CD4-positive, CD25-positive, alpha-beta regulatory T cell (primary cell): ENCODE measurements at regions not wholly inside any gene's neighbourhood (a gene's known extent, or its start where the extent isn't known, plus 50 kb on each side); places are given as distances from the start of the nearest gene placed in this dataset.

ENCODE experiments used
- ATAC-seq, 2 donors: fragments of 150-1000 bp; cut with Tn5 transposase; one replicate each; pipeline ENCODE4 v1.10.0; 2021; ENCODE audit warnings: low read depth in 2 of 2, moderate number of reproducible peaks in 2 of 2, moderate library complexity in 1 of 2
- DNase-seq, 3 donors: peaks; one replicate each; pipeline versions ENCODE4 v3.0.0 to v3.0.0-alpha.2; 2012 to 2022; ENCODE audit warnings: mixed read lengths in 1 of 3
- H3K27ac ChIP-seq: one replicate; pipeline ENCODE4 v1.7.0; 2013; ENCODE audit warnings: mild to moderate bottlenecking, low read length; ENCODE audit not compliant: insufficient read depth, poor library complexity, severe bottlenecking
- H3K27me3 ChIP-seq: one replicate; pipeline ENCODE4 v1.7.0; 2013; ENCODE audit warnings: low read length; ENCODE audit not compliant: control insufficient read depth, insufficient read depth
- H3K36me3 ChIP-seq: one replicate; pipeline ENCODE4 v1.7.0; 2013; ENCODE audit warnings: mild to moderate bottlenecking, low read length, moderate library complexity; ENCODE audit not compliant: control insufficient read depth, insufficient read depth
- H3K4me1 ChIP-seq: 2 replicates; pipeline ENCODE4 v1.7.0; 2013; ENCODE audit warnings: mild to moderate bottlenecking, low read length; ENCODE audit not compliant: insufficient read depth, control insufficient read depth, poor library complexity, severe bottlenecking
- H3K4me3 ChIP-seq: one replicate; pipeline ENCODE4 v1.7.0; 2013; ENCODE audit warnings: low read depth, mild to moderate bottlenecking, low read length, moderate library complexity
- H3K9me3 ChIP-seq, 2 experiments: 1 replicate in 1 of 2; 2 replicates in 1 of 2; pipeline ENCODE4 v1.7.0; 2013; ENCODE audit warnings: low read length in 2 of 2, mild to moderate bottlenecking in 1 of 2, moderate library complexity in 1 of 2; ENCODE audit not compliant: control insufficient read depth in 2 of 2
- H3K27ac Mint-ChIP-seq, 3 donors: one replicate each; pipeline ENCODE4 v1.8.0; 2020 to 2022; ENCODE audit warnings: mild to moderate bottlenecking in 3 of 3, mixed read lengths in 3 of 3, moderate library complexity in 2 of 3
- H3K27me3 Mint-ChIP-seq: one replicate; pipeline ENCODE4 v1.8.0; 2022; ENCODE audit warnings: mild to moderate bottlenecking, mixed read lengths
- H3K36me3 Mint-ChIP-seq: one replicate; pipeline ENCODE4 v1.8.0; 2020; ENCODE audit warnings: mixed read lengths
- H3K4me1 Mint-ChIP-seq, 4 donors: one replicate each; pipeline ENCODE4 v1.8.0; 2020 to 2022; ENCODE audit warnings: mixed read lengths in 4 of 4, mild to moderate bottlenecking in 1 of 4
- H3K4me3 Mint-ChIP-seq, 4 donors: one replicate each; pipeline ENCODE4 v1.8.0; 2020 to 2022; ENCODE audit warnings: mild to moderate bottlenecking in 4 of 4, mixed read lengths in 4 of 4, moderate library complexity in 3 of 4
- H3K9me3 Mint-ChIP-seq, 7 donors: one replicate each; pipeline ENCODE4 v1.8.0; 2020 to 2022; ENCODE audit warnings: mixed read lengths in 7 of 7, mild to moderate bottlenecking in 3 of 7, moderate library complexity in 2 of 7

- H3K9me3 ChIP-seq, result peaks cover 0 to 4% of the 10 kb centered on the region in 2 experiments
- H3K36me3 ChIP-seq, result no peaks in the 10 kb centered on the region
- Mint-ChIP-seq H3K36me3 (no peaks in the 10 kb centered on the region), H3K4me3 (no peak overlapping the region), H3K27ac (no peak overlapping the region), H3K4me1 (no peaks in the 10 kb centered on the region), H3K27me3 (no peaks in the 10 kb centered on the region), H3K9me3 (peaks cover 0 to 5% (median 3%) of the 10 kb centered on the region in 7 donors)
- no peaks in the 10 kb centered on the region for H3K27me3 ChIP-seq
- H3K27ac ChIP-seq, result no peak overlapping the region
- no peak for DNase-seq
- no peaks in the 10 kb centered on the region for H3K4me1 ChIP-seq
- ATAC-seq, result no peak
- no peak overlapping the region for H3K4me3 ChIP-seq
Measured at GRCh38 chr2:56104962-56105361, 78.8 kb upstream of the CCDC85A start.

DNA sequence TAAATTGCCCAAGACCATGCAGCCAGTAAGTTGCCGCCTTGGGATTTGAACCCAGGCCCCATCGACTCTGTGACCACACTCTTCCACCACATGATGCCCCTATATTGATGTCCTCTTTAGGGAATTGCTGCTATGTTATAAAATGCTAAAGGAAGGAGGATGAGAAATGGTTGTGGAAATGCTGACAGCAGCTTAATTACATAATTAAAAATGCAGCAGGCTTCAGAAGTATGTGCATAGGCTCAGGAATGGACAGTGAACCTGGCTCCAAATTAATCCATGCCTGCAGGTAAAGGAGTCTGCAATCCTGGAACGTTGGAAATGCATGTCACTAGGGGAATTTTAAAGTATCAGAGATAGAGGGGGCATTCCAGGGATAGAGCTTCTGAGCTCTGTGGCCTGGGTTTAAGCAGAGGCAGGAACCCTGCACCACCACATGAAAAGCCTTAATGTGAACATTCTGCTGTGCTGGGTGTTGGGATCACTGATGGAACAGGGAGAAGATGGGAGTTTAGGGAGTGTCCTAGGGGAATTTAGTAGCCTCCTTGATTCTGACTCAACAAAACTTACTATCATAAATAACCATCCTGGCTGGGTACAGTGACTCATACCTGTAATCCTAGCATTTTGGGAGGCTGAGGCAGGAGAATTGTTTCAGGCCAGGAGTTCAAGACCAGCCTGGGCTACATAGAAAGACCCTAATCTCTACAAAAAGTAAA, 76.1 kb upstream of the CCDC85A start:
- H3K4me1 Mint-ChIP-seq, result no peaks in the 10 kb centered on the region
- no peak overlapping the region for H3K27ac Mint-ChIP-seq
- no peak overlapping the region for H3K4me3 Mint-ChIP-seq
- H3K27me3 Mint-ChIP-seq, result no peaks in the 10 kb centered on the region
- DNase-seq, result no peak
- H3K36me3 Mint-ChIP-seq, result no peaks in the 10 kb centered on the region
- no peaks in the 10 kb centered on the region for H3K4me1 ChIP-seq
- H3K27me3 ChIP-seq, result no peaks in the 10 kb centered on the region
- peaks cover 0 to 4% of the 10 kb centered on the region in 2 experiments for H3K9me3 ChIP-seq
- no peak overlapping the region for H3K4me3 ChIP-seq
- peaks cover 0 to 5% (median 3%) of the 10 kb centered on the region in 7 donors for H3K9me3 Mint-ChIP-seq
- H3K36me3 ChIP-seq, result no peaks in the 10 kb centered on the region
- no peak for ATAC-seq
- H3K27ac ChIP-seq, result no peak overlapping the region

DNA sequence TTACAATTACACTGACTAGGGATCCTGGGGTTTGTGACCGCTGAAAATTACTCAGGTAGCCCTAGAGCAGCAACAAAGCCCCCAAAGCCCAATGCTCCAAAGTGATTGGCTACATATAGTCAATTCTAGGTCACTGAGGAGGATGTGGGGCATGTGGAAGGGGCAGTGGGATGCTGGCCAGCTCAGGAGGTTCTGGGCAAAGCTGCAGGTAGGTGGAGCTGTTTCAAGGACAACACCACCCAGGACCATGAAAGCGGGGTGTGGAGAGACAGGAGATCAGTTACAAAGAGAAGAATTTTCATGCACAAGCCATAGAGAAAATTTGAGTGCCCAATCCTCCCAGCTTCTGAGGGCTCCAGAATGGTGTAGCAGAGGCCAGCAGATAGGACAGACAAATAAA, 75.0 kb upstream of the CCDC85A start:
- H3K4me1 ChIP-seq, result no peaks in the 10 kb centered on the region
- no peaks in the 10 kb centered on the region for H3K36me3 ChIP-seq
- Mint-ChIP-seq H3K4me1 (no peaks in the 10 kb centered on the region), H3K27me3 (no peaks in the 10 kb centered on the region), H3K36me3 (no peaks in the 10 kb centered on the region), H3K9me3 (peaks cover 0 to 4% (median 1%) of the 10 kb centered on the region in 7 donors), H3K4me3 (no peak overlapping the region), H3K27ac (no peak overlapping the region)
- H3K9me3 ChIP-seq, result peaks cover 0 to 4% of the 10 kb centered on the region in 2 experiments
- H3K27me3 ChIP-seq, result no peaks in the 10 kb centered on the region
- no peak for DNase-seq
- H3K4me3 ChIP-seq, result no peak overlapping the region
- ATAC-seq, result no peak
- no peak overlapping the region for H3K27ac ChIP-seq

DNA sequence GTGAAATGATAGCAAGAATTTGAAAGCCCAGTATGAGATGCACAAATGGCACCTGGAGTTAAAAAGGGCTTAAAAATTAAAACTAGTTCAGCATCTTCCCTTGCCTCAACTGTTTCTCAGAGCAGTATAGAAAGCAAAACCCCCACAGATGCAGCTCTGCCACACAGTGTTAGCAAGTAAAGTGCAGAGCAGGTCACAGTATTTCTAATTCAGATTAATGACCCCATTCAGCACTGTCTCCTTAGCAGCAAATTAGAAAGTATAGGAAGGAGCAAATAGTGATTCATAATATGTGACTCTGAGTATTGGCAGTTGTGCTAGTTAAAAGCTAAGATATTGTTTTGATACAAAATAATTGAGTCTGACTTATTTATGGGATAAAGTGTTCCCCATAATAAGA, 73.8 kb upstream of the CCDC85A start:
- Mint-ChIP-seq H3K27ac (no peak overlapping the region), H3K9me3 (peaks cover 0 to 3% (median 0%) of the 10 kb centered on the region in 7 donors), H3K4me1 (no peaks in the 10 kb centered on the region), H3K4me3 (no peak overlapping the region), H3K36me3 (no peaks in the 10 kb centered on the region), H3K27me3 (no peaks in the 10 kb centered on the region)
- no peak for ATAC-seq
- Histone ChIP-seq H3K36me3 (no peaks in the 10 kb centered on the region), H3K4me3 (no peak overlapping the region), H3K4me1 (no peaks in the 10 kb centered on the region), H3K9me3 (no peaks in the 10 kb centered on the region), H3K27me3 (no peaks in the 10 kb centered on the region), H3K27ac (no peak overlapping the region)
- no peak for DNase-seq

- no peak overlapping the region for H3K27ac Mint-ChIP-seq
- peaks cover 0 to 4% (median 0%) of the 10 kb centered on the region in 7 donors for H3K9me3 Mint-ChIP-seq
- Histone ChIP-seq H3K27ac (no peak overlapping the region), H3K9me3 (no peaks in the 10 kb centered on the region), H3K4me1 (no peaks in the 10 kb centered on the region), H3K36me3 (no peaks in the 10 kb centered on the region), H3K27me3 (no peaks in the 10 kb centered on the region), H3K4me3 (no peak overlapping the region)
- no peak for DNase-seq
- no peaks in the 10 kb centered on the region for H3K36me3 Mint-ChIP-seq
- no peaks in the 10 kb centered on the region for H3K4me1 Mint-ChIP-seq
- no peak overlapping the region for H3K4me3 Mint-ChIP-seq
- no peaks in the 10 kb centered on the region for H3K27me3 Mint-ChIP-seq
- ATAC-seq, result no peak
Measured at GRCh38 chr2:56113382-56113975, 70.3 kb upstream of the CCDC85A start.

GRCh38 chr2:56117764-56118163, 66.0 kb upstream of the CCDC85A start:
- no peaks in the 10 kb centered on the region for H3K9me3 ChIP-seq
- no peak overlapping the region for H3K27ac Mint-ChIP-seq
- H3K27me3 Mint-ChIP-seq, result no peaks in the 10 kb centered on the region
- ATAC-seq (no peak), DNase-seq (no peak)
- no peaks in the 10 kb centered on the region for H3K4me1 Mint-ChIP-seq
- H3K36me3 ChIP-seq, result no peaks in the 10 kb centered on the region
- no peaks in the 10 kb centered on the region for H3K36me3 Mint-ChIP-seq
- H3K4me3 Mint-ChIP-seq, result no peak overlapping the region
- H3K27ac ChIP-seq, result no peak overlapping the region
- H3K27me3 ChIP-seq, result no peaks in the 10 kb centered on the region
- H3K4me1 ChIP-seq, result no peaks in the 10 kb centered on the region
- peaks cover 0 to 3% (median 0%) of the 10 kb centered on the region in 7 donors for H3K9me3 Mint-ChIP-seq
- no peak overlapping the region for H3K4me3 ChIP-seq

- Histone ChIP-seq H3K9me3 (no peaks in the 10 kb centered on the region), H3K4me3 (no peak overlapping the region), H3K4me1 (no peaks in the 10 kb centered on the region), H3K36me3 (no peaks in the 10 kb centered on the region), H3K27me3 (no peaks in the 10 kb centered on the region), H3K27ac (no peak overlapping the region)
- Mint-ChIP-seq H3K27ac (no peak overlapping the region), H3K4me1 (no peaks in the 10 kb centered on the region), H3K36me3 (no peaks in the 10 kb centered on the region), H3K4me3 (no peak overlapping the region), H3K9me3 (peaks cover 0 to 3% (median 0%) of the 10 kb centered on the region in 7 donors), H3K27me3 (no peaks in the 10 kb centered on the region)
- ATAC-seq (no peak), DNase-seq (no peak)
Measured at GRCh38 chr2:56118474-56118873, 65.3 kb upstream of the CCDC85A start.

GRCh38 chr2:56121995-56122394, 61.8 kb upstream of the CCDC85A start:
- Histone ChIP-seq H3K36me3 (no peaks in the 10 kb centered on the region), H3K9me3 (no peaks in the 10 kb centered on the region), H3K27ac (no peak overlapping the region), H3K27me3 (no peaks in the 10 kb centered on the region), H3K4me1 (no peaks in the 10 kb centered on the region), H3K4me3 (no peak overlapping the region)
- Mint-ChIP-seq H3K4me1 (no peaks in the 10 kb centered on the region), H3K4me3 (no peak overlapping the region), H3K27ac (no peak overlapping the region), H3K9me3 (no peaks in the 10 kb centered on the region), H3K27me3 (no peaks in the 10 kb centered on the region), H3K36me3 (no peaks in the 10 kb centered on the region)
- ATAC-seq (no peak), DNase-seq (no peak)
